Activated T-helper 2 cell treated with anti-CD3 and anti-CD28 coated beads, Interferon-gamma antibody, Interleukin-2, Interleukin-4, amounts not matched to agents 10 μg/mL and 5 μg/mL and 100 μg/mL, durations not matched to agents 14 hours and 24 hours and 36 hours (primary cell): ENCODE measurements at regions not wholly inside any gene's neighbourhood (a gene's known extent, or its start where the extent isn't known, plus 50 kb on each side); places are given as distances from the start of the nearest gene placed in this dataset.

Experiments used
- DNase-seq: peaks from one replicate; pipeline ENCODE4 v3.0.0; 2021; ENCODE audit warnings: low spot score
- H3K27ac Mint-ChIP-seq: one replicate; pipeline ENCODE4 v1.8.0; 2021; ENCODE audit warnings: mixed read lengths
- H3K27me3 Mint-ChIP-seq: one replicate; pipeline ENCODE4 v1.8.0; 2021; ENCODE audit warnings: low read depth, mixed read lengths
- H3K36me3 Mint-ChIP-seq: one replicate; pipeline ENCODE4 v1.8.0; 2021; ENCODE audit warnings: low read depth, mixed read lengths
- H3K4me1 Mint-ChIP-seq: one replicate; pipeline ENCODE4 v1.8.0; 2021; ENCODE audit warnings: low read depth, mixed read lengths
- H3K4me3 Mint-ChIP-seq: one replicate; pipeline ENCODE4 v1.8.0; 2021; ENCODE audit warnings: low read depth, mild to moderate bottlenecking, moderate library complexity, mixed read lengths
- H3K9me3 Mint-ChIP-seq: one replicate; pipeline ENCODE4 v1.8.0; 2021; ENCODE audit warnings: mixed read lengths
- intact Hi-C: fragments of 100-400 bp; cut with micrococcal nuclease; formaldehyde crosslinking; loops from one replicate; pipeline ENCODE4 v1.15.1; 2023

DNA sequence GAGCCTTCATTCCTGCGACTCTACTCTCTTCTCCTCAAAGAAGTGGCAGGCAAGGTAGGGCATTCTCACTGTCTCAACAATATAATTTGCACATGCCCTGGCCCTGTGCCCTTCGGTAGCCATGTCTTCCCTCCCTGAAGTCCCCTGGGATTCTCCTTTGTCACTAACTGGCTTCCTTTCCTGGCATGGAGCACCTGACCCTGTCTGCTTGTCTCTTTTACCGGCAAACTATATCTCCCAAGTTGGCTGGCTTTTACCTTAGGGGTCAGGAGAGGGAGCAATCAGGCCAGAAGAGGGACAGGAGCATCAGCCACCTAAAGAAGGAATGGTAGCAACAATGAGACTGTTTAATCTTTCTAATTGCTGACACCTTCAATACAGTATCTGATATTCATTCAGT, 51.9 kb upstream of the RMDN2 start:
- H3K36me3 Mint-ChIP-seq = peaks cover 2% of the 10 kb centered on the region
- H3K27me3 Mint-ChIP-seq = no peaks in the 10 kb centered on the region
- no peak overlapping the region for H3K4me3 Mint-ChIP-seq
- peaks cover 36% of the 10 kb centered on the region for H3K4me1 Mint-ChIP-seq
- no peaks in the 10 kb centered on the region for H3K9me3 Mint-ChIP-seq
- no peak for DNase-seq
- intact Hi-C loops = loop anchor here (5.0 to 10.0 kb wide), 5 partner anchors 201 to 496 kb away; partner anchors contain the start of gene CDC42EP3
- H3K27ac Mint-ChIP-seq = peak overlapping the region; percentile 14

DNA sequence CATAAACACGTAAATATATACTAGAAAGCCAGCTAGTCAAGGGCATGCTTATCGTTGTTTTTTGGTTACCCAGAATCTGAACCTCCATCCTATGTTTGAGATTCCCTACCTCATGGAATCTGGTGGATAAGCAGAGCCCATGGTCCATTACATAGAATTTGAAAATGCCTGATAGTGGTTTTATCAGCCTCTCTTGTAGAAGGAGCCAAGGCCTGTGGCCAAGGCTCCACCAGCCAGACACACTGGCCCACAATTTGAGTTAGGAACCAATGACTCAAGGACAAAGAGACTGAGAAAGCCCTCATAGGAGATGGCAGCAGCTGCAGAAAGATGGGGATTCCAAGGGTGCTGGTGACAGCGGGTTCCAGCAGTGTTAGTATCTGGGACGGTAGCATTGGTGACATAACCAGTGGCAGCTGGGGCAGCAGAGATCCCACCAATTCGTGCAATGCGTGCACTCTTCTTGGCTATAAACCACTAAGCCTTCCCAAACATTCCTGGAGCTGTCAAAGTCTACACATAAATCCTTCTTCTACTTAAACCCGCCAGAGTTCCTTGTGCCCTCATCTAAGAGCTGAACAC, 51.2 kb upstream of the RMDN2 start:
- Mint-ChIP-seq H3K9me3 (no peaks in the 10 kb centered on the region), H3K27ac (no peak overlapping the region), H3K27me3 (no peaks in the 10 kb centered on the region), H3K36me3 (peaks cover 2% of the 10 kb centered on the region), H3K4me1 (peaks cover 35% of the 10 kb centered on the region), H3K4me3 (no peak overlapping the region)
- intact Hi-C loops = loop anchor here (5.0 to 10.0 kb wide), 5 partner anchors 202 to 497 kb away; partner anchors contain the start of gene CDC42EP3
- DNase-seq = no peak

DNA sequence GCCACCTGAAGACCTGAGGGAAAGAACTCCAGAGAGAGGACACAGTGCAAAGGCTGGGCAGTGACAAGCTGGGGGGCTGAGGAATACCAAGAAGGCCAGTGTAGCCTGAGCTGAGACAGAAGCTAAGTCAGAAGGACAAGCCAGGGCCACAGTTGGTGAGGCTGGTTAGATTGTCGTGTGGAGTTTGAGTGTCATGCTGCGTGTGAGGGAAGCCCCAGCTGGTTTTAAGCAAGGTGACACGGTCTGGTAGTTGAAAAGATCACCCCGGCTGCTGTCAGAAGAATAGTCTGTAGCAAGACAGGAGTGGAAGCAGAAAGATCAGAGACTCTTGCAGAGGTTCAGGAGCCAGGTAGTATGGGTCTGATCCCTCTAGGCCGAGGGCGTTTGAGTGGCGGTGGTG, 50.6 kb upstream of the RMDN2 start:
- no peak for DNase-seq
- no peaks in the 10 kb centered on the region for H3K9me3 Mint-ChIP-seq
- peaks cover 34% of the 10 kb centered on the region for H3K4me1 Mint-ChIP-seq
- H3K36me3 Mint-ChIP-seq = peaks cover 2% of the 10 kb centered on the region
- no peak overlapping the region for H3K27ac Mint-ChIP-seq
- intact Hi-C loops = loop anchor here (5.0 to 10.0 kb wide), 5 partner anchors 202 to 497 kb away; partner anchors contain the start of gene CDC42EP3
- H3K27me3 Mint-ChIP-seq = peaks cover 2% of the 10 kb centered on the region
- H3K4me3 Mint-ChIP-seq = no peak overlapping the region
